Stimulated activated CD8-positive, alpha-beta memory T cell treated with anti-CD3 and anti-CD28 coated beads, Interleukin-12 subunit alpha, Interleukin-12 subunit beta, amount 100 ng/mL, for 4 hours (primary cell): ENCODE measurements at regions not wholly inside any gene's neighbourhood (a gene's known extent, or its start where the extent isn't known, plus 50 kb on each side); places are given as distances from the start of the nearest gene placed in this dataset.
"Not testable (repeated sequence)": the region's sequence is repeated elsewhere in the genome, so short reads cannot be mapped to it uniquely, and the experiment has no call there.

Source experiments
- DNase-seq: peaks from one replicate; pipeline ENCODE4 v3.0.0-alpha.2; 2020; ENCODE audit warnings: low read depth

GRCh38 chr6:103326760-103327757, 1532.7 kb downstream of the HACE1 start:
- no peak for DNase-seq

GRCh38 chr6:103313432-103313831, 1546.3 kb downstream of the HACE1 start:
- no peak for DNase-seq

- not testable (repeated sequence) for DNase-seq
Observed at GRCh38 chr6:103294376-103294775, 1565.3 kb downstream of the HACE1 start.

GRCh38 chr6:103284835-103285234, 1574.9 kb downstream of the HACE1 start:
- DNase-seq = no peak

GRCh38 chr6:103280417-103280816, 1579.3 kb downstream of the HACE1 start:
- no peak for DNase-seq

GRCh38 chr6:103277936-103278335, 1581.8 kb downstream of the HACE1 start:
- DNase-seq = no peak

- no peak for DNase-seq
Observed at GRCh38 chr6:103273048-103273447, 1586.7 kb downstream of the HACE1 start.

- no peak for DNase-seq
Observed at GRCh38 chr6:103269581-103269980, 1590.1 kb downstream of the HACE1 start.

- DNase-seq = no peak
Observed at GRCh38 chr6:103268335-103268734, 1591.4 kb downstream of the HACE1 start.

- DNase-seq = no peak
Observed at GRCh38 chr6:103264020-103264419, 1595.7 kb downstream of the HACE1 start.

- no peak for DNase-seq
Observed at GRCh38 chr6:103255132-103255531, 1604.6 kb downstream of the HACE1 start.

- no peak for DNase-seq
Observed at GRCh38 chr6:103236923-103237322, 1622.8 kb downstream of the HACE1 start.

- DNase-seq = no peak
Observed at GRCh38 chr6:103231181-103231580, 1628.5 kb downstream of the HACE1 start.

- DNase-seq = no peak
Observed at GRCh38 chr6:103215847-103216246, 1643.9 kb downstream of the HACE1 start.

GRCh38 chr6:103210686-103211085, 1649.0 kb downstream of the HACE1 start:
- no peak for DNase-seq

GRCh38 chr6:103198386-103198785, 1661.3 kb downstream of the HACE1 start:
- DNase-seq = no peak

GRCh38 chr6:103193413-103193812, 1666.3 kb downstream of the HACE1 start:
- DNase-seq = no peak

GRCh38 chr6:103191391-103192093, 1668.2 kb downstream of the HACE1 start:
- DNase-seq = no peak

- DNase-seq = no peak
Observed at GRCh38 chr6:103184776-103185175, 1674.9 kb downstream of the HACE1 start.

- DNase-seq = no peak
Observed at GRCh38 chr6:103183831-103184411, 1675.8 kb downstream of the HACE1 start.

- no peak for DNase-seq
Observed at GRCh38 chr6:103178193-103178592, 1681.5 kb downstream of the HACE1 start.

GRCh38 chr6:103177791-103178190, 1681.9 kb downstream of the HACE1 start:
- DNase-seq = no peak

- no peak for DNase-seq
Observed at GRCh38 chr6:103175056-103175455, 1684.7 kb downstream of the HACE1 start.
